Limb (tissue), 2 donors: ENCODE measurements at regions not wholly inside any gene's neighbourhood (a gene's known extent, or its start where the extent isn't known, plus 50 kb on each side); places are given as distances from the start of the nearest gene placed in this dataset.

Experiments used
- DNase-seq, 2 donors: peaks; one replicate each; pipeline ENCODE4 v3.0.0-alpha.2; 2016; ENCODE audit errors: extremely low spot score in 2 of 2

GRCh38 chr10:128608791-128609190, 482.6 kb upstream of the MKI67 start:
- DNase-seq: no peak

- no peak for DNase-seq
Observed at GRCh38 chr10:128609460-128609859, 483.2 kb upstream of the MKI67 start.

GRCh38 chr10:128610113-128610512, 483.9 kb upstream of the MKI67 start:
- no peak for DNase-seq

- no peak for DNase-seq
Observed at GRCh38 chr10:128612195-128612594, 486.0 kb upstream of the MKI67 start.

- no peak for DNase-seq
Observed at GRCh38 chr10:128612631-128613030, 486.4 kb upstream of the MKI67 start.

- no peak for DNase-seq
Observed at GRCh38 chr10:128614016-128614605, 487.9 kb upstream of the MKI67 start.

- no peak for DNase-seq
Observed at GRCh38 chr10:128614802-128615553, 488.8 kb upstream of the MKI67 start.

- no peak for DNase-seq
Observed at GRCh38 chr10:128617532-128617931, 491.3 kb upstream of the MKI67 start.

GRCh38 chr10:128622706-128623105, 496.5 kb upstream of the MKI67 start:
- no peak for DNase-seq

- no peak for DNase-seq
Observed at GRCh38 chr10:128623776-128624175, 497.6 kb upstream of the MKI67 start.

- DNase-seq: no peak
Observed at GRCh38 chr10:128624656-128625530, 498.7 kb upstream of the MKI67 start.

GRCh38 chr10:128625926-128626325, 499.7 kb upstream of the MKI67 start:
- DNase-seq: no peak

- no peak for DNase-seq
Observed at GRCh38 chr10:128626397-128627000, 500.3 kb upstream of the MKI67 start.

- no peak for DNase-seq
Observed at GRCh38 chr10:128627811-128628210, 501.6 kb upstream of the MKI67 start.

- no peak for DNase-seq
Observed at GRCh38 chr10:128628252-128628651, 502.0 kb upstream of the MKI67 start.

GRCh38 chr10:128629111-128630096, 503.2 kb upstream of the MKI67 start:
- no peak for DNase-seq

GRCh38 chr10:128630787-128631252, 504.6 kb upstream of the MKI67 start:
- DNase-seq: peak in 1 of 2 donors; percentile 2

GRCh38 chr10:128631801-128632241, 505.6 kb upstream of the MKI67 start:
- DNase-seq: peak in 1 of 2 donors; percentile 80

- no peak for DNase-seq
Observed at GRCh38 chr10:128632694-128633093, 506.5 kb upstream of the MKI67 start.

GRCh38 chr10:128633864-128634540, 507.8 kb upstream of the MKI67 start:
- peak in 1 of 2 donors; percentile 74 for DNase-seq
